GDM1 (cell line): ENCODE measurements at regions not wholly inside any gene's neighbourhood (a gene's known extent, or its start where the extent isn't known, plus 50 kb on each side); places are given as distances from the start of the nearest gene placed in this dataset.
"Not testable (repeated sequence)": the region's sequence is repeated elsewhere in the genome, so short reads cannot be mapped to it uniquely, and the experiment has no call there.

Experiments
- DNase-seq: peaks from one replicate; lab custom pipeline; 2025; lab: John Stamatoyannopoulos, UW

DNA sequence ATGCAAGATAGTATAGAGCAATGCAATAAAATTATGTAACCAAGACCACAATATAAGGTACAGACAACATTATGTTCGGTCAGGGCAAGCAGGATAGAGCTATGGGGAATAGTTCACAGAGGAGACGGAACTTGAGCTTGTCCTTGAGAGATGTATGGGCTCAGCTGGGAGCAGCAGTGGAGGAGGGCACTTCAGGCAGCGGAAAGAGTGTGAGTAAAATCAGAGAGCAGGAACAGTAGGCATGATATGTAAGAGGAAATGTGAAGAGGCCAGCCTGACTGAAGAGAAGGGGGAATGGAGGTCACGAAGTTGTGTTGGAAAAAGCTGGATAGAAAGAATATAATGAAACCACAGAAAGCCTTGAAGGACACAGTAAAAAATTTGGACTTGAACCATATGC, 217.2 kb upstream of the NOCT start:
- DNase-seq = no peak

DNA sequence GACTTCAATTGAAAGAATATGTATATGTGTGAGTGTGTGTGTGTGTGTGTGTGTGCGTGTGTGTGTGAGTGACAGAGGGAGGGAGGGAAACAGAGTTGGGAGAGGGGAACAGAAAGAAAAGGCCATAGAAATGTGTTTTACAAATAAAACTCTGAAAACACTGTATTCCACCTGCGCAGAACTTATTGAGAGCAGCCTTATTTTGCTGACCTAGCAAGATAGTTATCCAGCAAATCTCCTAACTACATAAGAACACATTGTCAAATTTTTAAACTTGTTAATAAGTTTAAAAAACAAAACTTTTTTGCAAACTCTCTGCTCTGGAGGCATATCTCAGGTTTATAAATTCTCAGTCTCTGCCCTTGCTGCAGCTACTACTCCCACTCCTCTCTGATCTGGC, 217.9 kb upstream of the NOCT start:
- DNase-seq = no peak

DNA sequence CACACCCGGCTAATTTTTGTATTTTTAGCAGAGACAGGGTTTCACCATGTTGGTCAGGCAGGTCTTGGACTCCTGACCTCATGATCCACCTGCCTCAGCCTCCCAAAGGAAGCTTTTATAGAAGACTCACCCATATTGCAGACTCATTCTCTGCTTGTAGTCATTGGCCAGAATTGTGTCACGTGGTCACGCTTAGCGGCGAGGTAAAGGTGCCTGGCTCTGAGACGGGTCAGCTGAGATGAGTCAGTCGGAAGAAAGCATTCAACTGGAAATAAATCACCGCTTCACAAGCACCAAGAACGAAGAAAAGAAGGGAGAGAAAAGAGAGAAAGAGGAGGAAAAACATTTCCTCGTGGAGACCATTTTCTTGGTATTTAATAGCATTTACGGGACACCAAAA, 218.8 kb upstream of the NOCT start:
- no peak for DNase-seq

DNA sequence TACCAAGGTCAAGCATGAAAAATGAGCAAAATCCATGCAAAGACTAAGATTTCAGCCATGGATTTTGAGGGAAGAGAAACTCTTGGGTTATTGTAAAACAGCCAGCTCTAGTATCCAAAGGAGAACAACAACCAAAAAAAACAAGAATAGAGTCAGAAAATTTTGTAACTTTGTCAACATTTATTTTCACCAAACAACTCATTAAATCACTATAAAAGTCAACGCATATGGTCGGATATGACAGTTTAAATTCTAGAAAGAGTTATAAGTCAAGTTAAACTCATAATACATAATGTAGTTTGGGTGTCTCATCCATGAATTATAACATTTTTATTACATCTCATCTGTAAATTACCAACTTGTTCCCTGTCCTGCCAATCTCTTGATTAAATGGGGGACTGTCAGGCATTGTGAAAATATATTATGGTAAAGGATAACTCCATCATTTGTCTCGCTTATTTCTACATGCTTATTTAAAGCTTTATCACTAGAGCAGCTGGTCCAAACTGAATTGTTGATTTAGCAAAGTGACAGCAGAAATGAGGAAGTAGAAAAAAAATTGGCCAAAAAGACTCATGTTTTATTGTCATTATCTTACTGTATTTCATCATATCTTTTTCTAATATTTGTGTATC, 224.8 kb upstream of the NOCT start:
- no peak for DNase-seq

DNA sequence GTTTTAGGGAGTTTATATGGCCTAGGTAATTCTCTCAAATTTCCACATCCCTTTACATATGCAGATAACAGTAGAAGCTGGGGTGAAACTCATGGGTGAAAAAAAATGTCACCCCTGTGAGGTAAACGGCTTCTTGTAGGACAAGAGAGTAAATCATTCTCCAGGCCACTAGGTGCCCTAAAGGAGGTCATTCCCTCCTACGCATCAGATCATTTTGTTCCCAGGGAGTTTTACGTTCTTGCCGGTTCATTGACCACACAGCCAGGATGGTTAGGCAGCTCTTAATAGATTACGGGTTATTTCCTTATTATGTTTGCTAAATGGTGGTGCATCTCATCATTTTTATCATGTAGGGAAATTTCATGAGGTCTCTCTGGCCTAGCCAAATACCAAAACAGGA, 225.8 kb upstream of the NOCT start:
- DNase-seq = no peak

DNA sequence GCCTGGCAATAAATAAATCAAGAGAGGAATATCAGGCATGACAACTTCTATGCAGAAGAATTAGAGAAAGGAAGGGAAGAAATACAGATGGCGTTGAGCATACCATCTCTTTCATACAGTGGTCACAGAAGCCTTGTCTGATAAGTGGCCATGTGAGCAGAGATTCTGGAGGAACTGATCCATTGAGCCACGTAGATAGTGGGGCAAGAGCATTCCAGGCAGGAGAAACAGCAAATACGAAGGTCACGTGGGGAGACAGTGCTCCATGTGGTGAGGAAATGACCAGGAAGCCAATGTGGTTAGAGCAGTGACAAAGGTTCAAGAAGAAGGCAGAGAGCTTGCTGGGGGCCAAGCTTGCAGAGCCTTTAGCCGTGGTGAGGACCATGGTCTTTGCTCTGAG, 226.7 kb upstream of the NOCT start:
- no peak for DNase-seq

DNA sequence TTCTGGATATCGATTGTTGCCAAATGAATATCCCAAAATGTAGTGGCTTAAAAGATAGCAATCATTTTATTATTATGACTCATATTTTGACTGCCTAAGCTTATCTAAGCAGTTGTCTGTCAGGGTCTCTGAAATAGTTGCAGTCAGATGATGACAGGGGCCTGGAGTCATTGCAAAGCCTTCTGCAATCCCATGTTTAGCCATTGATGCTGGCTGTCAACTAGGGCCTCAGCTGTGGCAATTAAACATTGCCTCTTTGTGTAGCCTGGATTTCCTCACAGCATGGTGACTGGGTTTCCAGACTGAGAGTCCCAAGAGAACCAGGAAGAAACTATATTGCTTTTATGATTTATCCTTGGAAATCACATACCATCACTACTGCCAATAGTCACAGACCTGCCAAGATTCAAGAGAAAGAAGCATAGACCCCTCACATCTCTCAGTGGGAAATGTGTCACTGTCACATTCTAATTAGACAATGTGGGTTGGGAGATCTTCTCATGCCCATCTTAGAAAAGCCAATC, 227.3 kb upstream of the NOCT start:
- no peak for DNase-seq

DNA sequence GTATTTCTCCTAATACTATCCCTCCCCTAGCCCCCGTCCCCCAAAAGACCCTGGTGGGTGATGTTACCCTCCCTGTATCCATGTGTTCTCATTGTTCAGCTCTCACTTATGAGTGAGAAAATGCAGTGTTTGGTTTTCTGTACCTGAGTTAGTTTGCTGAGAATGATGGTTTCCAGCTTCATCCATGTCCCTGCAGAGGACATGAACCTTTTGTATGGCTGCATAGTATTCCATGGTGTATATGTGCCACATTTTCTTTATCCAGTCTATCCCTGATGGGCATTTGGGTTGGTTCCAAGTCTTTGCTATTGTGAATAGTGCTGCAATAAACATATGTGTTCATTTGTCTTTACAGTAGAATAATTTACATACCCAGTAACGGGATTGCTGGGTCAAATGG, 235.8 kb upstream of the NOCT start:
- not testable (repeated sequence) for DNase-seq

DNA sequence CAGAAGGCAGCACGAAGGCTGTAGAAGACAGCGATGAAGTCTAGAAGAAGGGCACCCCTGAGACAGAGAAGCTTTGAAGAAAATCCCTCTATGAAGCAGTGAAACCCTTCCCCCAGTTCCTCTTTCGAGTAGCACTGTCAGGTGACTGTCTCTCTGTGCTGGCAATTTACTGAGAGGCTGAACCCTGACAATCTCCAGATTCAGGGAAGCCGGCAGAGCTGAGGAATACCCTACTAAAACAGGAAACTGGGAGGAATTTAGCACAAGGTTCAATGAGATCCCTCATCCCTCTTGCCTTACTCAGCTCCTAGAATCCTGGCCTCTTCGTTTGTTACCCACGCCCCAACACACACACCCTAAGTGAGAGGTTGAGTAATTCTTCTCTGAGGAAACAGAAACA, 239.7 kb upstream of the NOCT start:
- DNase-seq = no peak

DNA sequence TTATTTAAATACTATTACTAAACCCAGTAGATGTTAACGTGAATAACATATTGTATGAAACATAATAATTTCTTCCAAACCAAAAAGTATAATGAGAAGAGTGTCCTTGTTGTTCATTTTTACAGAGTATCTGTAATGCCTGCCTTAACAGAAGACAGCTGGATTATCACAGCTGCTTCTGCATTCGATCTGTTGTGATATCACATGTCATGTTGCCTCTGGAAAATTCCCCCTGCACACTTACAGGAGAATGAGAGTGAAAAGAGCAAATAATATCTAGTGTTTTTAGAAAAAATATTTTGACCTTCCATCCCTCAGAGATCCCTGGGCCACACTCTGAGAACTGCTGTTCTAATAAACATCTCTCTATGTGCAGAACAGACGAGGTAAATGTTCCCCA, 240.1 kb upstream of the NOCT start:
- DNase-seq = no peak

DNA sequence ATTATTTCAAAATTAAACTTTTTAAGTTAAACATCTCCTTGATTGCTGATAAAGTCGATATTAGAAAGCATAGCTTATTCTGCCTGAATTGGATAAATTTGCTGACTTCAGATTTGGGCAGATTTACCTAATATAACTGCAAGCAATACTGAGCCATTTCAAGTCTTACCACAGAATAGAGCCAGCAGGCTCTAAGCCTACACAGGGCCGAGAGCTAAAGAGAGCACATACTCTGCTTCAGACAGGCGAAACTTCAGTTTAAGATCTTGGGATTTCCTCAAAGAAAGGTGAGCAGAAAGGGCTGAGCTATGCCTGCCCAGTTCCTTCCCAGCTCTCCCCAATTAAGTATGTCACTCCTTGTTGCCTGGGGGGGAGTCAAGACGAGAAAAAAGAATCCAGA, 240.6 kb upstream of the NOCT start:
- no peak for DNase-seq

DNA sequence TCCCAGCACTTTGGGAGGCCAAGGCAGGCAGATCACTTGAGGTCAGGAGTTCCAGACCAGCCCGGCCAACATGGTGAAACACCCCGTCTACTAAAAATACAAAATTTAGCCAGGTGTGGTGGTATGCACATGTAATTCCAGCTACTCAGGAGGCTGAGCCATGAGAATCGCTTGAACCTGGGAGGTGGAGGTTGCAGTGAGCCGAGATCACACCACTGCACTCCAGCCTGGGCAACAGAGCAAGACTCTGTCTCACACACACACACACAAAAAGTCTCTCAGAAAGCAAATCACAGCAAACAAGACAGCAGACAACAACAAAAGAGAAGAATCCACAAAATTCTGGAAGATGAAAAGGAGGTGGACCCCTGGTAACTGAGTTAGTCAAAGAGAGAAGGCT, 241.5 kb upstream of the NOCT start:
- not testable (repeated sequence) for DNase-seq

DNA sequence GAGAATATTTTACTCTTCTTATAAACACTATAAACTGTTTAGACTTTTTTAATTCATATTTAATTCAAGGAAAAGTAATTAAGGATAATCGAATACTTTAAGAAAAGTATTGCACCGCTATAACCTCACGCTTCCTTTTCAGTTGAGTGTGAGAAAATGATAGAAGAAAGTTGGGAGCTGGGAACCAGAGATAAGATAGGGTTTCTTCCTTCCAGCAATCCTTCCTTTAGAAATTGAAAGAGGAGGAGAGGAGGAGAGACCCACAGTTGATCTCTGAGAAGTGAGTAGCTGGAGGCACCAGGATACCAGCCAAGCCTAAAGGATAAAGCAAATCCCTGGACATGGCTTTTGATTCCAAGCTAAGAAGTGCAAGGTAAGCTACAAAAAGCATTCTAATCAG, 242.3 kb upstream of the NOCT start:
- DNase-seq = no peak

DNA sequence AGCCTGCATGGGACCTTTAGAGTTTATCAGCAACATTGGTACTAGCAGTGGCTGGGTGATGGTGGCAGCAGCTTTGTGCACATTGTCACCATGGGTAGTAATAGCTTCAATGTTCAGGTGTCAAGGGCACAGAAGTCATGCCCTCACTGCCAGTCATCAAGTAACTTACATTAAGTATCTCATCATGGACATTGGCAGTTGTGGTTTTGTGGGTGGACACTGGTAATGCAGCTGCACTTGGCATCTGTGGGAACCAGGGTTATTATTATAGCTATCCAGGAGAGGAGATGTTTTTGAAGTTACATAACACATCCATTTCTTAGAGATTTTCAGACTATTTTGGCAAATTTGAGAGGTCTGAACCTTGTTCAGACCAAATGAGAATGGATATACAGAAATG, 243.2 kb upstream of the NOCT start:
- no peak for DNase-seq

DNA sequence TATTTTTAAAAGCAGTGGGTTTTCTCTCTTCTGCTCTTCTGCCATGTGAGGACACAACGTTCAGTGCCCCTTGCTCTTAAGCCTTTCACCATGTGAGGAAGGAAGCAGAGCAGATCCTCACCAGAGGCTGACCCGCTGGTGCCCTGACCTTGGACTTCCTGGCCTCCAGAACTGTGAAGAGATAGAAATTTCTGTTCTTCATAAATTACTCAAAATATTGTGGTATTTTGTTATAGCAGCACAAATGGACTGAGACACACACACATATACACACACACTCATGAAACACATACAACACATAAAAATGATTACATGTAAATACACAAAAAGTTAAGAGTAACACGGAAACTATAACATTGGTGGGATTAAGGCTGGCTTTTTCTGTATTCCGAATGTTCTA, 244.8 kb upstream of the NOCT start:
- DNase-seq = no peak

DNA sequence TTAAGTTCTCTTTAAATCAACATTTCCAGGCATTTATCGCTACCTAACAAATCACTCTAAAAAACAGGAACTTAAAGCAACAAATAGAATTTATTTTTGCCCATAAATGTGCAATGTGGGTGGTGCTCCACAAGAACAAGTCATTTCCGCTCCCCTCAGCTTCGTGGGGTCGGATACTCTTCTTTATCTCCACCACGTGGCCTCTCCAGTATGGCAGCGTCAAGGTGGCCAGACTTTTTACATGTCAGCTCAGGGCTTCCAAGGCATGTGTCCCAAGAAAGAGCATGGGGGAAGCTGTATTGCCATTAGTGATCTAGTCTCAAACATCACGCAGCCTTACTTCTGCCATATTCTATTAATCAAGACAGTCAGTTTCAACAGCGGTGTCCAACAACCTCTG, 249.2 kb upstream of the NOCT start:
- no peak for DNase-seq

DNA sequence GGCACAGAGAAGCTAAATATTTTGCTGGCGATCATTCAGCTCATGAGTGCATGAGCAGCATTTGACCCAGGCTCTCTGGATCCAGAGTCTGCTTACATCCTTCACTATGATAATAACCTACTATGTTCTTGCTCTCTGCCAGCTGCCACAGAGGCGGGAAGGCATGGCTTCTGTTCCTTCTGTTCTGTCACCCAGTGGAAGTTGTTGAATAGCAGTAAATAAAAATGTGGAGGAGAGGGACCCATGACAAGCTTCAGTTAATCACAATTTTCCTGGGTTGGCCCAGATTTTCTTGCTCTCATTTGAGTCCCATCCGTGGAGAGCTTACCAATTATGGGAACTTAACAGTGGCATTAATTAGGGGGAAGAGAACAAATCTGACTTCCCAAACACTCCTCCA, 250.1 kb upstream of the NOCT start:
- DNase-seq = no peak

DNA sequence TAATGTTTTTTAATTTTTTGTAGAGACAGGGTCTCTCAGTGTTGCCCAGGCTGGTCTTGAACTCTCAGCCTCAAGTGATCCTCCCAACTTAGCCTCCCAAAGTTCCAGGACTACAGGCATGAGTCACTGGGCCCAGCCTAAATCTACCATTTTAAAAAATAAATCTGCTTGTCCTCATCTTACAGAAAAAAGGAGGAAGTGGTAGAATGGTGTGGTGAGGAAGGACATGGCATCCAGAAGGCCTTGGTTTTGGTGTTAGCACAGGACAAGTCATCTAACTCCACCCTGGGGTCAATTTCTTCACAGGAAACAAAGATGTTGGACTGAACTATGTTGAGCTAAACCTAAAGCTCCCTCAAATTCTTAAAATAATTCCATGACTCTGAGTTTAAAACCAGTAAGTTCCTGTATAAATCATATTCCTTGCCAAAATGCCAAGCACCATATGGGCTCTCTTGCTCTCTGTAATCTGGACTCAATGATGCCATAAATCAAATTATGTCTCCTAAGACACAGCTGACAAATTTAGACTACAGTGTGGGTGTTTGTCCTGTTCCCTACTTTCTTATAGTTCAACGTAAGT, 253.9 kb upstream of the NOCT start:
- no peak for DNase-seq

DNA sequence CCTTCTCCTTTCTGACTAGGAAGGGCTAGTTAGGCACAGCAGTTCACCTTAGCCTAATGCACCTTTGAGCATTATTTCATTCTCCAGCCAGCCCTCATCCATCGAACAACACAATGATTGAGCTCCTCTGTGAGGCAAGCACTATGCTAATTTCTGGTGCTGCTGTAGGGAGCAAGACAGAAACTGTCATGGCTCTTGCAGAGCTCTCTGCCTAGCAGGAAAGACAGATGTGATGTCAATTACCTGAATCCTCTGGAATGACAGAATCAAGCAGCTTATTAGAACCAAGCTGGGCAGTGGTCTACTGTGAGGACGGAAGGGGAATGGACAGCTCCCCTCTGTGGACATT, 256.1 kb upstream of the NOCT start:
- DNase-seq = no peak

DNA sequence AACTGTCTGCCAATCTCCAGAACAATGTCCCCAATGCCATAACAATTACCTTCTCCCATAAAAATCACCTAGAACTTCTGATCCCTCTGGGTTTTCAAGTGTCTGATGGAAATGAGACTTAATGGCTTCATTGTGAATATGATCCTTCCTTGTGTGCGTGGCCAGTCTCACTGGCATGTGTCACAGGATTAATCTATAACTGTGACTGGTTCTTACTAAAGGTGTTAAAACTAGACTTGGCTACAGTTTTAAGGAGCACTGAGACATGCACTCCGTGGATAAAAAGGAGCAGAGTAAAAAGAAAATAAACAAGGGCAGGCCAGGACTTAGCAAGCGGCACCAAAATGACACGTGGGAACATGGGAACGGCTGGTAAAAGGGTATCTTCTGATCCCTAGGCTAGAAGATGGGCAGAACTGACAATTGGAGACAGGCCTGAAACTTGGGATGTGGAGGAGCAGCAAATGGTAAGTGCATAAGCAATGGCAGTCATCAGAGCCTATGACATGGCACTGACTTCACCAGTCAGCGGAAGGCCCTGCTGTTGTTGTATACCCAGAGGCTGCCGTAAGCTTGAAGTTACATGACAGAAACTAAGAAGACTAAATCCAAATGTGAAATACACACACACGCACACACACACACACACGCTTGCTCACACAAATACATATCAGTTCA, 256.6 kb upstream of the NOCT start:
- no peak for DNase-seq

DNA sequence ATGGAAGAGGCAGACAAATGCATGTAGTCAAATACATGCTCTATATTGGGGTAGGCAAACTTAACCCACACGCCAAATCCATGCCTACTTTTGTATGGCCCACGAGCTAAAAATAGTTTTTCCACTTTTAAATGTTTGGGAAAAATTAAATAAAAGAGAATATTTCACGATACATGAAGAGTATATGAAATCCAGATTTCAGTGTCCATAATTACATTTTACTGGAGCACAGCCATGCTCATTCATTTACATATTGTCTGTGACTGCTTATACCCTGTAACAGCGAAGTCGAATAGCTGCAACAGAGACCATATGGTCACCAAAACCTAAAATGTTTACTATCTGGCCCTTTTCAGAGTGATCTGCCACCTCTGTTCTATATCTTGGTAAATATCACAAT, 257.4 kb upstream of the NOCT start:
- no peak for DNase-seq

DNA sequence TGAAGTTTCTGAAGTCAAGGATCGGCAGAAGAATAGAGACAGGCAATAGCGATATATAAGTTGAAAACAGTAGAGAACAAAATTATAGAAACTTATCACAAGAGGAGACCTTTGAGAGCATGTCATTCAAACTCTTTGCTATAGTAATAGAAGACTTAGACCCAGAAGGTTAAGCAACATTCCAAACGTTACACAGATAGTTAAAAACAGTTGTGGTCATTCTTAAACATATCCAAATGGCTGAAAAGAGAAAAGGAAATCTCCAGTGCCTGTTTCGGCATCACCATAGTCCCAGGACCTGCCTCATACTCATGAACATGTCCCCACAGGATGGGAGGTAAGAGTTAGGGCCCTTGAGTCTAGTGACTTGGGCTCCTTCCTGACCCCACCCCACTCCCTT, 258.1 kb upstream of the NOCT start:
- DNase-seq = no peak

DNA sequence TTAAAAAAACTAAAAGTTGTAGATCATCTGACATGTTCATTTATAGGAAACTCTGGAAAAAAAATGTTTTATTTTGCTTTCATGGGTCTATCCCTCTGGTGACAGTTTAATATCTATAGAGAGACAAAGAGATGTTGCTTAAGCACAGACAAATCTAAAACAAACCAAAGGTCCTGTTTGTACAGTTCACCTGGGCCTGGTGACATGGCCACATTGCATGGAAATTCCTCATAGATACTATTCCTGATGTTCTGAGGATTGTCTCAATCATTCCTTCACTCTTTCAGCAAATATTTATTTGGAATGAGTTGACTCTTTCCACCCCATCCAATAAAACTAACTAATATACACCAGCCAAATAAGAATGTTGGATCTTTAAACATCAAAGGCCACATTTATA, 259.1 kb upstream of the NOCT start:
- DNase-seq = no peak

DNA sequence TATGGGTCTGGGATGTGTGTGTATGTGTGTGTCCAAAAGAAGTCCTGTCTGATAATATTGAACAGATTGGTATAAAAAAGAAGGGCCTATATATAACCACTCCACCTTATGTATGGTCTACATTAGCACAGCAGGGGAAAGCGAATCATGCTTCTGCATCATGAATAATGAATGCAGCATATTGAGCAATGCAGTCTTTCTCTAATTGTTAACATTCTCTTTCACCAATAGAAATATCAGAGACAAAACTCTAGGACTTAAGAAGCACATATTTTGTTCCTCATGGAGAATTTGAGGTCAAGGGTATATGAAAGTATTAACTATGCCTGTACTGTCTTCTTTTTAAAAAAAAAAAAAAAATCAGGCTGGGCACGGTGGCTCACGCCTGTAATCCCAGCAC, 264.3 kb upstream of the NOCT start:
- no peak for DNase-seq
